T47D (cell line): ENCODE measurements at regions not wholly inside any gene's neighbourhood (a gene's known extent, or its start where the extent isn't known, plus 50 kb on each side); places are given as distances from the start of the nearest gene placed in this dataset.
A peak's percentile ranks its signal among the peaks of the same experiment; 100 is the strongest.

Source experiments
- DNase-seq, 2 experiments: peaks; one replicate each; pipeline versions ENCODE4 v3.0.0 to v3.0.0-alpha.2; 2011 to 2012; ENCODE audit warnings: low read depth in 1 of 2, low spot score in 1 of 2
- JUND ChIP-seq: IDR thresholded peaks from 2 replicates; pipeline ENCODE4 v1.6.1; 2012; ENCODE audit warnings: low read depth
- in situ Hi-C: cut with HindIII; loops from 2 replicates; pipeline ENCODE4 v1.10.0; 2016; ENCODE audit warnings: low sequenced_read_pairs, low pct_unique_long_range_greater_than_20kb

DNA sequence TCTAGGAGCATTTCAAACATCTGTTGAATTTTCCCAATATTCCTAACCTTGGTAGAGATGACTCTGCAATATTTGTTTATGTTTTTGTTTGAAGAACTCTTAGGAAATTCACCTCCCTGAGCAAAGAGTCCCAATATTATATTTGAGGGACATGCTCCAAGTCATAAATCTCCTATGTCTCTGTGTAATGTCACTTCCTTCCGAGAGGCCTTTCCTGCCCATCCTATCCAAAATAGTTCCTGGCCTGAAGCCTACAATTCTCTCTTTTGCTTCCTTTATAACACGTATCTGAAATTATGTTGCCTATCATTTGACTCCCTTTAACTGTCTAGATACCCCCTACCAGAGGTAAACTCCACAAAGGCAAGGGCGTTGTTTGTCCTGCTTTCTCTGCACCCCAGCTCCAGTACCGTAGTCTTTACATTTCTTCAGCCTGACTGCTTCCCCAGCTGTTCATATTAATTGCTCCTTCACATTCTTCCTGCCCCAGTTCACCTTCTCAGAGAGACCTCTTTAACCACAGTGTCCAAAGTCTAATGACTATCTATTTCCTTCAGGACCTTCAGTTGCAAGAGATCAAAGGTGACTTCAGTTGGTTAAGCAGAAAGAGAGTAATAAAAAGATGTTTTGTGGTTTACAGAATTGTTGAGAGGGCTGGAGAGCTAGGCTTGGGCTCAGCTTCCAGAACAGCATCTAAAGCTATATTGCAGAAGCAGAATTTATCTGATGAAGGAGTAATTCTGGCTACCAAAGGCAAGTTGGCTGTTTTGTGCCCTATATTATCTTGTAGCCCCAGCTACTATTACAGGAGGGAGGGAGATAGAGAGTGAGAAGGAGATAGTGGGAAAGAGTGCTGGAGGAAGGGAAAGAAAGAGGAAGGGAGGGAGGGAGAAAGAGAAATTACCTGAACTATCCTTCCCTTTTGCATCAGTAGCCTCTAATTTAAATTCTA lies 109.3 kb upstream of the TMEM161B start:
- DNase-seq: no peak
- in situ Hi-C loops: no loop called here
- TF ChIP-seq JUND: no peak

DNA sequence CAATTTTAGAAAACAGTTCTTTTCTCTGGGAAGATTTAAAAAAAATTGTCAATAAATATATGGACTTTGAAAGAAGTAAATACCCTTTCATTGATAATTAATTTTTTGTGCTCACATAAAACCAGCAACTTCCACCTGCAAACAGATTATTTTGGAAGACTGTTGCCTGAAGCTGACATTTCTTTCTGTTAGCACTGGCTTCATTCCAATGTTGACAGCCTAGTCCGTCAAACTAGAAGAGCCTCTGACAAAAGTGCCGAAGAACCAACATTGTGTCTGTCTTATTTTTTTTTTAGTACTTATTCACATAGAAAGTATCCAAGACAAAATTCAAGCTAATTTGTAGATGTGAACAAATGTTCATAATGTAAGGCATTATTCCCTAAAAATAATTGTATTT lies 108.6 kb upstream of the TMEM161B start:
- in situ Hi-C loops: no loop called here
- no peak for TF ChIP-seq JUND
- DNase-seq: peak; percentile 9 to 60

DNA sequence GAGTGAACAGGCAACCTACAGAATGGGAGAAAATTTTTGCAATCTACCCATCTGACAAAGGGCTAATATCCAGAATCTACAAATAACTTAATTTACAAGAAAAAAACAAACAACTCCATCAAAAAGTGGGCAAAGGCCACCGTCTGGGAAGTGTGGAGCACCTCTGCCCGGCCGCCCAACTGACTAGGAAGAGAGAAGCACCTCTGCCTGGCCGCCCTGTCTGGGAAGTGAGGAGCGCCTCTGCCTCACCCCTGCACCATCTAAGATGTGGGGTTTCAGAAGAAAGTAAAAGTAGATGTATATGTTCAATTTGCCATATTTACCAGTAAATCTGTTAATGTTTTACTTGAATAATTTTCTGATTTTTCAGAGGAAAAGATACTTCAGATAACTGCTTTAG lies 108.1 kb upstream of the TMEM161B start:
- TF ChIP-seq JUND: no peak
- in situ Hi-C loops: no loop called here
- no peak for DNase-seq

GRCh38 chr5:88374391-88374790 lies 105.7 kb upstream of the TMEM161B start:
- no peak for DNase-seq
- no peak for TF ChIP-seq JUND
- in situ Hi-C loops: no loop called here

- DNase-seq: no peak
- no peak for TF ChIP-seq JUND
- in situ Hi-C loops: no loop called here
Measured at GRCh38 chr5:88370824-88371223, 102.2 kb upstream of the TMEM161B start.

- TF ChIP-seq JUND: no peak
- DNase-seq: no peak
- in situ Hi-C loops: no loop called here
Measured at GRCh38 chr5:88368201-88368600, 99.6 kb upstream of the TMEM161B start.

DNA sequence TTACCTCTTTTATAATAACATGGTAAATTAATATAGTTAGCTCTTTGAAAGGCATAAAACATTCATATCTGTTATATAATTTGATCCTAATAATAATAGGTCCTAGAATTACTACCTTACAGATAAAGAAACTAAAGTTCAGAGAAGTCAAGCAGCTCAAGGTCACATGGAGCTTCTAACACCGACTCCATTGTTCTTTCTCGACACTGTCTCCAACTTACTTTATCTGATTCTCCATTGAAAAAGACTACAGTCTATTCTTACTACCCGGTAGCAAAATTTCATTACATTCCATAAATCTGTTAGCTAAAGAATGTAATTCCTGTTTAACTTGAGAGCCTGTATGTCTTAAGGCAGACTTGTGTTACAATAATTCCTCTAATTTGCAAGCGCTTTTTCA lies 96.3 kb upstream of the TMEM161B start:
- in situ Hi-C loops: no loop called here
- TF ChIP-seq JUND: no peak
- DNase-seq: no peak

GRCh38 chr5:88355490-88356050 lies 86.9 kb upstream of the TMEM161B start:
- no peak for TF ChIP-seq JUND
- in situ Hi-C loops: no loop called here
- no peak for DNase-seq

- DNase-seq: no peak
- in situ Hi-C loops: no loop called here
- TF ChIP-seq JUND: no peak
Measured at GRCh38 chr5:88325868-88326267, 57.2 kb upstream of the TMEM161B start.

DNA sequence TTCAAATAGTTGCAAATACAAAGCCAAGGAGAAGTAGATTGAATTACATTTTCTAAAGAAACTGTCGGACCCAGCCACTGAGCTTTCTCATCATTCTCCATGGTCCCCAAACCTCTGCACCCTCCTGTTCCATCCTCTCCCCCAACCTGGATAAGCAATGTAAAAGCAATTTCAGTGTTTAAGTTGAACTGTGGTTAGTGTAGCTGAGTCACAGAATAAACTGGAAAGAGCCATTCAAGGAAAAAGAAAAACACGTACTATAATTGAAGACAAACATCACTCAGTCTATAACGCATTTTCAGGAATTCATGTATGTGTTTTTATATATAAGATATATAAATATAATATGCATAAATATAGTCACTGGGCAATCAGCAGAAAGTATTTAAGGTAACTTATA lies 54.1 kb upstream of the TMEM161B start:
- TF ChIP-seq JUND: no peak
- DNase-seq: no peak
- in situ Hi-C loops: no loop called here
